ENCODE measurements at regions not wholly inside any gene's neighbourhood (a gene's known extent, or its start where the extent isn't known, plus 50 kb on each side); places are given as distances from the start of the nearest gene placed in this dataset.

- TF ChIP-seq, protein P1, sequence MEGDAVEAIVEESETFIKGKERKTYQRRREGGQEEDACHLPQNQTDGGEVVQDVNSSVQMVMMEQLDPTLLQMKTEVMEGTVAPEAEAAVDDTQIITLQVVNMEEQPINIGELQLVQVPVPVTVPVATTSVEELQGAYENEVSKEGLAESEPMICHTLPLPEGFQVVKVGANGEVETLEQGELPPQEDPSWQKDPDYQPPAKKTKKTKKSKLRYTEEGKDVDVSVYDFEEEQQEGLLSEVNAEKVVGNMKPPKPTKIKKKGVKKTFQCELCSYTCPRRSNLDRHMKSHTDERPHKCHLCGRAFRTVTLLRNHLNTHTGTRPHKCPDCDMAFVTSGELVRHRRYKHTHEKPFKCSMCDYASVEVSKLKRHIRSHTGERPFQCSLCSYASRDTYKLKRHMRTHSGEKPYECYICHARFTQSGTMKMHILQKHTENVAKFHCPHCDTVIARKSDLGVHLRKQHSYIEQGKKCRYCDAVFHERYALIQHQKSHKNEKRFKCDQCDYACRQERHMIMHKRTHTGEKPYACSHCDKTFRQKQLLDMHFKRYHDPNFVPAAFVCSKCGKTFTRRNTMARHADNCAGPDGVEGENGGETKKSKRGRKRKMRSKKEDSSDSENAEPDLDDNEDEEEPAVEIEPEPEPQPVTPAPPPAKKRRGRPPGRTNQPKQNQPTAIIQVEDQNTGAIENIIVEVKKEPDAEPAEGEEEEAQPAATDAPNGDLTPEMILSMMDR (IDR thresholded peaks at IDR 0.05; ENCODE audit: low read depth, low read length): no peak
- no peak for DNase-seq (ENCODE audit: low read depth in 2 of 2)
- H3K4me3 ChIP-seq (replicated peaks in 1 of 2; ENCODE audit: low read depth in 2 of 2, low read length in 2 of 2): no peak overlapping the region
Observed at GRCh38 chr16:66295761-66296546, 70.5 kb upstream of the CDH5 start.

- TF ChIP-seq, protein P1 (IDR thresholded peaks at IDR 0.05; ENCODE audit: low read depth, low read length): no peak
- no peak overlapping the region for H3K4me3 ChIP-seq (replicated peaks in 1 of 2; ENCODE audit: low read depth in 2 of 2, low read length in 2 of 2)
- no peak for DNase-seq (ENCODE audit: low read depth in 2 of 2)
Observed at GRCh38 chr16:66295213-66295612, 71.3 kb upstream of the CDH5 start.

GRCh38 chr16:66294507-66294906, 72.0 kb upstream of the CDH5 start:
- TF ChIP-seq, protein P1 (IDR thresholded peaks at IDR 0.05; ENCODE audit: low read depth, low read length): no peak
- H3K4me3 ChIP-seq (replicated peaks in 1 of 2; ENCODE audit: low read depth in 2 of 2, low read length in 2 of 2): no peak overlapping the region
- no peak for DNase-seq (ENCODE audit: low read depth in 2 of 2)

DNA sequence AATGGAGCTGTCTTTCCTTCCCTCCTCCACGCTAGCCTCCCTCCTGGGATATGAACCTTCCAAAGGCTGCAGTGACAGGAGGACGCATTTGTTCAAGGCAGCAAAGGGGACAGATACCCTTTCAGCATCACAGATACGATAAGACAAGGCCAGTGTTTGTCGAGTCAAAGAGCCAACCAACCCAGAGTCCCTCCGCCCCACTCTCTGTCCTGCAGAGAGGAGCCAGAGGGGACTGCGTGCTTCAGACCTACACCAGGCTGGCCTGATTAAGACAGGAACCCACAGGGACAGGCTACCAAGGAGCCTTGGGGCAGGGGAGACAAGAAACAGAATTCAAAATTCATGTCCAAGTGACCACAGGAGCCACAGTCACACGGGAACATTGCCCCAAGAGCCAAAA, 72.6 kb upstream of the CDH5 start:
- H3K4me3 ChIP-seq (replicated peaks in 1 of 2; ENCODE audit: low read depth in 2 of 2, low read length in 2 of 2): no peak overlapping the region
- DNase-seq (ENCODE audit: low read depth in 2 of 2): no peak
- TF ChIP-seq, protein P1 (IDR thresholded peaks at IDR 0.05; ENCODE audit: low read depth, low read length): no peak

DNA sequence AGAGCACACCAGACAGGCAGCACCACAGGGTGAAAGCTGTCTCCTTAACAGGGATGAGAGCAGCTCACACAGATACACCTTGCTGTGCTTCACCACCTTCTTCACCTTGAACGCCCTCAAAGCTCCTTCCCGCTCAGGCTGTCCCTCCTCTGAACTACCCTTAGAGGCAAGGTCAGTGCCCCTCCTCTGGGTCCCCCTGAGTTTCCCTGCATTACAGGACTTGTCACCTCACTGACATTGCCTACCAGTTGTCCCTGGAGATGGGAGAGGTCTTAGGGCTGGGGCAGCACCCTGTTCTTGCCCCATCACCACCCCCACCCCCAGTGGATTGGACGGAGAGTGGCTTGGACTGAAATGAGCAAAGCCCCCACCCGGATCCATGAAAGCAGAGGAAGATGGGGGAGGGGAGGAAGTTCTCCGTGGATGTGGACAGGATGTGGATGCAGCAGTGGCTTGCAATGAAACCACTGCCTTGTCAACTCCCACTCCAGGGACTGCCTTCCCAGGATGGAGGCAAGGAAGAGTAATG, 73.2 kb upstream of the CDH5 start:
- TF ChIP-seq, protein P1 (IDR thresholded peaks at IDR 0.05; ENCODE audit: low read depth, low read length): no peak
- no peak for DNase-seq (ENCODE audit: low read depth in 2 of 2)
- H3K4me3 ChIP-seq (replicated peaks in 1 of 2; ENCODE audit: low read depth in 2 of 2, low read length in 2 of 2): no peak overlapping the region

DNA sequence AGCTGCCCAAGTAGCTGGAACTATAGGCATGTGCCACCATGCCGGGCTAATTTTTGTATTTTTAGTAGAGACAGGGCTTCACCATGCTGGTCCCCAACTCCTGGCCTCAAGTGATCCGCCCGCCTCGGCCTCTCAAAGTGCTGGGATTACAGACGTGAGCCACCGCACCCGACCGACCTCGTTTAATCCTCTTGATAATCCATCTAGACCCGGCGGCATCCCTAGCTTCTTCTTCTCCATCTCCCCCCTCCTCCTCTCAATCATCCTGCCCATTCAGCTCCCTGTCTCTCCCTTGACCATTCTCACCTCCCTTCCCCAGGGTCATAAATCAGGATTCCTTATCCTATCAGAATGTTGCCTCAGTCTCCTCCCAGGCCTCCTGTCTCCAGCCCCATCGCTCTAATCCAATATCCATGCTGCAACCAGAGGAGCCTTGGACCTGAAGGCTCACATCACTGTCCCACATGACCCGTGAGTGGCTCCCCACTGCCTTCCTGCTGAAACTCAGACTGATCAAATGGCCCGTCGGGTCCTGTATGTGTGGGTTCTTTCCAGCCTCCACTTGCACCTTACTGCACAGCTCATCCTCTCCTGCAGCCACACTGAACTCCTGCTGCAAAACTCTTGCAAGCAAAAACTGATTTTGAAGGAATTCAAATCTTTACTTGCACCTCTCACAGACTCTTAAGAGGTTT, 74.1 kb upstream of the CDH5 start:
- H3K4me3 ChIP-seq (replicated peaks in 1 of 2; ENCODE audit: low read depth in 2 of 2, low read length in 2 of 2): no peak overlapping the region
- DNase-seq (ENCODE audit: low read depth in 2 of 2): no peak
- TF ChIP-seq, protein P1 (IDR thresholded peaks at IDR 0.05; ENCODE audit: low read depth, low read length): no peak

Data from cardiac fibroblast (primary cell).